ENCODE measurements at regions not wholly inside any gene's neighbourhood (a gene's known extent, or its start where the extent isn't known, plus 50 kb on each side); places are given as distances from the start of the nearest gene placed in this dataset.

GRCh38 chr18:77658751-77659448 lies 409.3 kb downstream of the GALR1 start:
- DNase-seq (ENCODE audit: low spot score), result no peak

- DNase-seq (ENCODE audit: low spot score), result no peak
Measured at GRCh38 chr18:77666613-77667012, 417.0 kb downstream of the GALR1 start.

GRCh38 chr18:77668219-77668618 lies 418.6 kb downstream of the GALR1 start:
- no peak for DNase-seq (ENCODE audit: low spot score)

GRCh38 chr18:77669331-77669730 lies 419.7 kb downstream of the GALR1 start:
- DNase-seq (ENCODE audit: low spot score), result no peak

GRCh38 chr18:77671456-77672167 lies 422.0 kb downstream of the GALR1 start:
- no peak for DNase-seq (ENCODE audit: low spot score)

- no peak for DNase-seq (ENCODE audit: low spot score)
Measured at GRCh38 chr18:77676910-77677309, 427.3 kb downstream of the GALR1 start.

- no peak for DNase-seq (ENCODE audit: low spot score)
Measured at GRCh38 chr18:77677536-77677935, 427.9 kb downstream of the GALR1 start.

GRCh38 chr18:77679869-77680268 lies 430.2 kb downstream of the GALR1 start:
- DNase-seq (ENCODE audit: low spot score), result no peak

GRCh38 chr18:77700051-77700450 lies 450.4 kb downstream of the GALR1 start:
- no peak for DNase-seq (ENCODE audit: low spot score)

- DNase-seq (ENCODE audit: low spot score), result no peak
Measured at GRCh38 chr18:77701977-77702376, 452.3 kb downstream of the GALR1 start.

GRCh38 chr18:77702686-77703085 lies 453.0 kb downstream of the GALR1 start:
- DNase-seq (ENCODE audit: low spot score), result no peak

GRCh38 chr18:77705301-77705700 lies 455.7 kb downstream of the GALR1 start:
- no peak for DNase-seq (ENCODE audit: low spot score)

GRCh38 chr18:77708826-77709506 lies 459.3 kb downstream of the GALR1 start:
- no peak for DNase-seq (ENCODE audit: low spot score)

- no peak for DNase-seq (ENCODE audit: low spot score)
Measured at GRCh38 chr18:77711096-77711495, 461.4 kb downstream of the GALR1 start.

GRCh38 chr18:77714716-77715115 lies 465.1 kb downstream of the GALR1 start:
- no peak for DNase-seq (ENCODE audit: low spot score)

- no peak for DNase-seq (ENCODE audit: low spot score)
Measured at GRCh38 chr18:77716282-77716681, 466.6 kb downstream of the GALR1 start.

GRCh38 chr18:77733292-77733903 lies 483.8 kb downstream of the GALR1 start:
- DNase-seq (ENCODE audit: low spot score), result no peak

- DNase-seq (ENCODE audit: low spot score), result no peak
Measured at GRCh38 chr18:77736842-77737241, 487.2 kb downstream of the GALR1 start.

GRCh38 chr18:77737405-77737804 lies 487.8 kb downstream of the GALR1 start:
- DNase-seq (ENCODE audit: low spot score), result no peak

- DNase-seq (ENCODE audit: low spot score), result peak; percentile 2
Measured at GRCh38 chr18:77749089-77749488, 499.4 kb downstream of the GALR1 start.

- DNase-seq (ENCODE audit: low spot score), result no peak
Measured at GRCh38 chr18:77750006-77750405, 500.4 kb downstream of the GALR1 start.

- DNase-seq (ENCODE audit: low spot score), result no peak
Measured at GRCh38 chr18:77754475-77755044, 504.9 kb downstream of the GALR1 start.

Data from COLO829 (cell line).